ENCODE measurements at regions not wholly inside any gene's neighbourhood (a gene's known extent, or its start where the extent isn't known, plus 50 kb on each side); places are given as distances from the start of the nearest gene placed in this dataset.

DNA sequence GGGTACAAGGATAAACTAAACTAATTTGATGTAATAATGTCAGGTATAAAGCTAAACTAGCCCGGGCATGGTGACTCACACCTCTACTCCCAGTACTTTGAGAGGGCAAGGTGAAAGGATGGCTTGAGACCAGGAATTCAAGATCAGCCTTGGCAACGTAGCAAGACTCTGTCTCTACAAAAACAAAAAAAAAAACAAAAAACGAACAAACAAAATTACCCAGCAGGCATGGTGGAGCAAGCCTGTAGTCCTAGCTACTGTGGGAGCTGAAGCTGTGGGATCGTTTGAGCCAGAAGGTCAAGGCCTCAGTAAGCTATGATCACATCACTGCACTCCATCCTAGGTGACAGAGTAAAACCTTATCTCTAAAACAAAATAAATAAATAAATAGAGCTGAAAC is 131.8 kb upstream of the KYNU start:
- no peak overlapping the region for H2AK5ac ChIP-seq (ENCODE audit: low read depth, low read length)

More for the DNA sequence above, 131.8 kb upstream of the KYNU start:
- no peak overlapping the region for H3K4me3 ChIP-seq (ENCODE audit: extremely low read depth in 1 of 4, insufficient read depth in 2 of 4, low read depth in 3 of 4, low read length in 4 of 4)
- no peaks in the 10 kb centered on the region for H3K4me1 ChIP-seq (replicated peaks in 1 of 4; ENCODE audit: control insufficient read depth in 3 of 4, insufficient read depth in 4 of 4, low read length in 3 of 4)
- no peak overlapping the region for H3K4me2 ChIP-seq (ENCODE audit: insufficient read depth in 1 of 2, low read depth in 2 of 2, low read length in 2 of 2)
- CTCF ChIA-PET (ENCODE audit: partially characterized antibody), result interaction anchor here (0.7 to 0.8 kb wide), 2 partner anchors 33 to 43 kb away, joined by 3 read pairs; no protein-coding TSS in a partner anchor
- no peaks in the 10 kb centered on the region for H3K79me2 ChIP-seq (ENCODE audit: control insufficient read depth in 1 of 2, insufficient read depth in 2 of 2, low read length in 2 of 2)
- no peaks in the 10 kb centered on the region for H4K20me1 ChIP-seq (replicated peaks in 1 of 2; ENCODE audit: control insufficient read depth in 1 of 2, insufficient read depth in 2 of 2, low read length in 2 of 2)
- TF ChIP-seq TCF12 (IDR thresholded peaks at IDR 0.05; ENCODE audit: low read depth, low read length) (no peak), KDM5A (IDR thresholded peaks at IDR 0.05; ENCODE audit: low read length) (no peak), BACH1 (IDR thresholded peaks at IDR 0.05; ENCODE audit: low read length) (no peak), SP1 (IDR thresholded peaks at IDR 0.05; ENCODE audit: low read depth, low read length) (no peak)
- TF ChIP-seq, protein P1, sequence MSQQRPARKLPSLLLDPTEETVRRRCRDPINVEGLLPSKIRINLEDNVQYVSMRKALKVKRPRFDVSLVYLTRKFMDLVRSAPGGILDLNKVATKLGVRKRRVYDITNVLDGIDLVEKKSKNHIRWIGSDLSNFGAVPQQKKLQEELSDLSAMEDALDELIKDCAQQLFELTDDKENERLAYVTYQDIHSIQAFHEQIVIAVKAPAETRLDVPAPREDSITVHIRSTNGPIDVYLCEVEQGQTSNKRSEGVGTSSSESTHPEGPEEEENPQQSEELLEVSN (IDR thresholded peaks at IDR 0.05), result no peak
- no peak overlapping the region for H2BK20ac ChIP-seq (ENCODE audit: low read length)
- H2AFZ ChIP-seq (ENCODE audit: low read length), result no peak overlapping the region
- no peak overlapping the region for H2BK12ac ChIP-seq (ENCODE audit: low read depth, low read length)
- DNase-seq (ENCODE audit: low read depth in 1 of 2, low spot score in 2 of 2) (no peak), FAIRE-seq (no peak)
- H3K18ac ChIP-seq (ENCODE audit: extremely low read depth, low read length), result no peak overlapping the region
- 92% methylated on average over 4 of the region's 4 CpGs; no CpG with 5 or more reads in 1 of the 2 experiments for WGBS, 2 experiments (ENCODE audit: extremely low coverage in 1 of 2, insufficient coverage in 1 of 2, insufficient read length in 1 of 2, insufficient replicate concordance in 2 of 2, low coverage in 1 of 2, low lambda C conversion rate in 2 of 2, missing lambda C conversion rate in 1 of 2)
- H2BK15ac ChIP-seq (ENCODE audit: low read length), result no peak overlapping the region
- H4K8ac ChIP-seq (ENCODE audit: extremely low read depth, insufficient read depth, low read length), result no peak overlapping the region
- H4K5ac ChIP-seq (ENCODE audit: insufficient read length, low read depth, low read length), result no peak overlapping the region
- H3K14ac ChIP-seq (ENCODE audit: insufficient read length), result no peak overlapping the region
- no peaks in the 10 kb centered on the region for H3K36me3 ChIP-seq (ENCODE audit: control insufficient read depth in 2 of 4, insufficient read depth in 4 of 4, low read length in 3 of 4)
- no peak overlapping the region for H3K9ac ChIP-seq (replicated peaks in 1 of 4; ENCODE audit: extremely low read depth in 1 of 4, low read depth in 3 of 4, low read length in 3 of 4)
- H3K56ac ChIP-seq (replicated peaks; ENCODE audit: insufficient read length, low read depth, low read length), result no peak overlapping the region
- no peak overlapping the region for H2BK120ac ChIP-seq (replicated peaks; ENCODE audit: low read depth, low read length)
- no peak overlapping the region for H3K23ac ChIP-seq (ENCODE audit: insufficient read length)
- H3K4ac ChIP-seq (replicated peaks; ENCODE audit: insufficient read length, low read depth, low read length), result no peak overlapping the region
- no peak overlapping the region for H4K91ac ChIP-seq (replicated peaks; ENCODE audit: insufficient read length, low read length)
- no peaks in the 10 kb centered on the region for H3K27me3 ChIP-seq (replicated peaks in 1 of 4; ENCODE audit: control insufficient read depth in 3 of 4, extremely low read depth in 1 of 4, insufficient read depth in 3 of 4, low read length in 3 of 4)
- H3K27ac ChIP-seq (ENCODE audit: low read depth, low read length), result no peak overlapping the region
- H3K9me3 ChIP-seq (ENCODE audit: insufficient read depth in 2 of 2, low read depth in 1 of 2, low read length in 1 of 2), result no peaks in the 10 kb centered on the region; a peak in 1 of 4 replicates
- POLR2A ChIA-PET (ENCODE audit: partially characterized antibody), result no interaction called here
- H3K79me1 ChIP-seq (ENCODE audit: low read depth, low read length), result no peaks in the 10 kb centered on the region
- H3K23me2 ChIP-seq (ENCODE audit: low read depth, low read length), result no peaks in the 10 kb centered on the region
- H2BK5ac ChIP-seq (ENCODE audit: low read depth, low read length), result no peak overlapping the region

All from H1 (cell line).